HL-60 (cell line): ENCODE measurements at regions not wholly inside any gene's neighbourhood (a gene's known extent, or its start where the extent isn't known, plus 50 kb on each side); places are given as distances from the start of the nearest gene placed in this dataset.

Source experiments
- CTCF ChIP-seq: IDR thresholded peaks from one replicate; pipeline ENCODE4 v1.5.1; 2011; ENCODE audit warnings: low read length, control low read depth, inconsistent platforms; ENCODE audit not compliant: insufficient read depth
- GABPA ChIP-seq: IDR thresholded peaks from 2 replicates; pipeline ENCODE4 v1.6.1; 2012; ENCODE audit warnings: low read depth
- POLR2AphosphoS5 ChIP-seq: IDR thresholded peaks from 2 replicates; pipeline ENCODE4 v1.6.1; 2012; ENCODE audit warnings: low read depth
- SPI1 ChIP-seq: IDR thresholded peaks from 2 replicates; pipeline ENCODE4 v1.6.1; 2012; ENCODE audit warnings: low read depth, mild to moderate bottlenecking, borderline replicate concordance

GRCh38 chr6:8545336-8545735, 110.0 kb upstream of the SLC35B3 start:
- TF ChIP-seq POLR2AphosphoS5 = no peak
- no peak for TF ChIP-seq CTCF
- TF ChIP-seq GABPA = no peak
- no peak for TF ChIP-seq SPI1
